ENCODE measurements at regions not wholly inside any gene's neighbourhood (a gene's known extent, or its start where the extent isn't known, plus 50 kb on each side); places are given as distances from the start of the nearest gene placed in this dataset.
"Not testable (repeated sequence)": the region's sequence is repeated elsewhere in the genome, so short reads cannot be mapped to it uniquely, and the experiment has no call there.

DNA sequence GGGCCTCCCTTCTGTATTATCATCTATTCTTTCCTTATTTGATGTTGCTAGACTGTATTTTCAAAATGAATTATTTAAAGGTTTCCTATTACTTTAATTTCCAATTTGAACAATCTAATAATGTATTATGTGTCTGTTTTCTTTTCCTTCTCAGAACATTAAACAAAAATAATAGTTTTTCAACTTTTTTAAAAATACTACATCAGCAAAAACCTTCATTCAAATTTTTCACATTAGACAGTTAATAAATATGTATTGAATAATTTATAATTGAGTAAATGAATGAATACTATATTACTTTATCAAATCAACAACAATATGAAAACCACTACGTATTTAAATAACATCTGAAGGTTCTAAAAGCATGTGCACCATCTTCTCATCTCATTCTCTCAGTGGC is 644.1 kb upstream of the SEMA3D start:
- no peak for DNase-seq
- intact Hi-C loops (cut with DNase I) = no loop called here

GRCh38 chr7:85829817-85830432 is 643.1 kb upstream of the SEMA3D start:
- DNase-seq = peak in 2 of 42 donors; percentile 11 to 14
- intact Hi-C loops (cut with DNase I) = no loop called here

- no peak for DNase-seq
- intact Hi-C loops (cut with DNase I) = no loop called here
These were observed 642.3 kb upstream of the SEMA3D start for GRCh38 chr7:85829176-85829575.

GRCh38 chr7:85828614-85829013 is 641.8 kb upstream of the SEMA3D start:
- DNase-seq = no peak
- intact Hi-C loops (cut with DNase I) = no loop called here

DNA sequence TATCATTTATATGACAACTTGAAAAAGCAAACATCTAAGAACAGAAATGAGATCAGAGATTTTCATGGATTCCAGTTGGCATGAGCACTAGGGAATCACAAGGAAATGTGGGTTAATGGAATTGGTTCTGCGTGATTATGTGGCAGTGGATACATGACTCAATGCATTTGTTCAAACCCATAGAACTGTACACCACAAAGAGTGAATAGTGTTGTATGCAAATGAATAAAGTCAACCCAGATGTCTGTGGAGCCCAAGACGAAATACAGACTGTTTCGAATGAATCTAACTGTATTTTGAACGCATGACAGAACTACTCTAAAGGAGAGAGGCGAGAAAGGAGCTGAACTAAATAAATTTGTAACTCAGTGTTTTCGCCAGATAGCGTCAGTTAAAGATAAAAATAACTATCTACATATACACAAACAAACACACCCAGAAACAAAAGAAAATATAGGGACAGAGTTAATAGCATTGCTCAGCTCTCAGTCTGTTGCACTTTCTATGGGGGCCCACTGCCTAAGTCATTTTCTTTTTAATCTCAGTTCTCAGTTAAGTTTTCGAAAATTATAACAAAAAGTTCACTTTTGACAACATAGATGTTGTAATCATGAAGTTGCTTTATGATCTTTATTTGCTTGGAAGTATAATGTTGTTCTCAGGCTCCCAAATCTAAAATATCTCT is 636.7 kb upstream of the SEMA3D start:
- DNase-seq = no peak
- intact Hi-C loops (cut with DNase I) = no loop called here

GRCh38 chr7:85821926-85822325 is 635.1 kb upstream of the SEMA3D start:
- DNase-seq = no peak
- intact Hi-C loops (cut with DNase I) = no loop called here

- DNase-seq = no peak
- intact Hi-C loops (cut with DNase I) = no loop called here
These were observed 634.0 kb upstream of the SEMA3D start for GRCh38 chr7:85820702-85821443.

DNA sequence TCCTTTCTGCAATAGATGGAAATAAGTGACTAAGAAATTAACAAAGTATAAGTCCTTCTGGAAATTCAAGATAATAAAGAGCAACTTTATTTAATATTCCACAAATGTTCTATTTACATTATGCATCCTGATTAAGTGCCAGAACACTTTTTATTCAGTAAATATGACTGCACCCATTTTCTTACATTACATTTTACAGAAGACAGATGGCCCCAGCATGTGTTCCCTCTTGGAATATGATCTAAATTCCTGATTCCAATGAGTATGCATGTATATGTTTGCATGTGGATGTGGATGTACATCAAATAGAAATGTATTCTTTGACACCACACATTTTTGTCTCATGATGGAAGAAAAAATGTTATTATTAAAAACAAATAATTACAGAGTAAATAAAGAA is 628.7 kb upstream of the SEMA3D start:
- intact Hi-C loops (cut with DNase I) = no loop called here
- DNase-seq = no peak

DNA sequence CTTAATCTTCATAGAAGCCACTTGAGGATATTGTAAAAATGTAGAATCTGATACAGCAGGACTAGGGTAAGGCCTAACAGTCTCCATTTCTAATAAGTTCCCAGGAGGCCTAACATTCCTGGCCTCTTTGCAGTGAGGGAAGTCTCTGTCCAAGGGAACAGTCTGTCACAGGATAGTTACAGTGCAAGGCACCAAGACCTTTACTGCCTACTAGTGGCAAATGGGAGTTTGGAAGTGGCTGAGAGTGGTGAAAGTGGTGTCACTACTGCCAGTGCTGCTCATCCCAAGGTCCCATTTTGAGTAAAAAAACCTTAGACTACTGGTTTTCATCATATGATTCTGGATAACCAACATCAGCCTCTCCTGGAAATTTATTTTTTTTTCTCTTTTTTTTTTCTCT is 619.5 kb upstream of the SEMA3D start:
- intact Hi-C loops (cut with DNase I) = no loop called here
- DNase-seq = no peak

DNA sequence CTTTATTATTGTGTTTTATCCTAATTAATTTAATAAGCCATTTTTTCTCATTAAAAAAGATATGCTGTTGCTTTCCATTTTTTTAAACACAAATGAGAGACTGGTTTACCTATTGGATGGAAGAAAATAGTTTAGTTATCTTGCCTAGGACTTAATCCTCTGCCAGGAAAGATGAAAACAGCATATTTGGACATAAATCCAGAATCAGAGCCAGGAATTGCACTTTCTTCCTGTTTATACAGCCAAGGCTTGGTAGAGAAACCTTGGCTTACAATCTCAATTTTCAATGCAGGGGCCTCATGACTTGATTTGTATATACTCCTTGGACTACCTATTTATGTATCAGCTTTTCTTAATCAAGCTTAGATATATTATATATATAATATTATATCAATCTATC is 618.8 kb upstream of the SEMA3D start:
- DNase-seq = no peak
- intact Hi-C loops (cut with DNase I) = no loop called here

DNA sequence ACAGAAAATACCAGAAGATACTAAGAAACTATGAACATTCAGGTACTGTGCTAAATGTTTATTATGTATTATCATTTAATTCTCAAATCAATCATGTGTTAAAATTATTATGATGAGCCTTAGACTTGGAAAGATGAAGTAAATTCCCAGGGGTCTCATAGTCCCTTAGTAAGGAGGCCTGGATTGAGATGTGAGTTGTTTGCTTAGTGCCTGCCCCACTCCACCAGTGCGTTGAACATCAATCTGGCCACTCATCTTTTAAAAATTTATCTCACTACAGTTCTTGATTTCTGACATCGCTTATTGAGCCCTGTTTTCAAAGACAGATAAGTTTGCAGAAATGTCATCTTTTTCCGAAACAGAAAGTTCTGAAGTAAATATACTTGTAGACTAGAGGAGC is 618.4 kb upstream of the SEMA3D start:
- intact Hi-C loops (cut with DNase I) = no loop called here
- no peak for DNase-seq

DNA sequence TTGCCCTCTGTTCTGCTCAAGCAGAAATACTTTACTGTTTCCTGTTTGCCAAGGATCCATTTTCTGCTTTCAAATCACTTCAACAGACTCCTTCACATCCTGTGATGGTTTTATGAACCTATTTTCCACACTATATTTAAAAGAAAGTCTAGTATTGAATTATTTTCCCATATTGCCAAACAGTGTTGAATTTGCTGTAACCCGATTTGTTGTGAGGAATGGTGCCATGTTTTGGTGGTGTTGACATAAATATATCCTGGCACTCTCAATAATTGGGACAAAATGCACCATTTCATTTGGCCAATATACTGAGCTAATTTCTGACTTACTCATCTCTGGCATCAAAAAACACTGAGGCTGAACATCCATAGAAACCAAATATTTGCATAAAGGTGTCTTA is 615.4 kb upstream of the SEMA3D start:
- no peak for DNase-seq
- intact Hi-C loops (cut with DNase I) = no loop called here

- intact Hi-C loops (cut with DNase I) = no loop called here
- DNase-seq = no peak
These were observed 610.1 kb upstream of the SEMA3D start for GRCh38 chr7:85796956-85797355.

GRCh38 chr7:85791098-85791497 is 604.2 kb upstream of the SEMA3D start:
- not testable (repeated sequence) for DNase-seq

GRCh38 chr7:85781606-85782005 is 594.8 kb upstream of the SEMA3D start:
- DNase-seq = no peak
- intact Hi-C loops (cut with DNase I) = no loop called here

More at GRCh38 chr7:85791098-85791497, 604.2 kb upstream of the SEMA3D start:
- intact Hi-C loops (cut with DNase I) = not testable (repeated sequence)

- DNase-seq = no peak
- intact Hi-C loops (cut with DNase I) = no loop called here
These were observed 590.0 kb upstream of the SEMA3D start for GRCh38 chr7:85776691-85777345.

GRCh38 chr7:85775431-85775830 is 588.6 kb upstream of the SEMA3D start:
- intact Hi-C loops (cut with DNase I) = no loop called here
- no peak for DNase-seq

DNA sequence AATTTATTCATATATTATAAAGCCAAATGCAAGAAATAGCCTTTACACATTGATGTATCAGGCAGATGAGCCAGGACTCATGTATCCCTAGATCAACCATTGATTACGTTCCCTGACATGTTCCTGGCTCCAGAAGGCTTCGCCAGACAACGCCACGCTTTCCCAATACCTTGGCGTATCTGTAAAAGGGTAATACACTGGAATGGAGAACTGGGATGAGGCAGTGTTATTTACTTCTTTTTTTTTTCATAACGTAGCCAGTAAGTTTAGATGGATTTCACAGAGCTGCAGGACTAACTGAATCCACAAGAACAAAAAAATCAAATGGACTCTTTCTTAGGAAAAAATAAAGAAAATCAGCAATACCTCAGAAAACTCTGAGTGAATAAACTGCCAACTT is 588.1 kb upstream of the SEMA3D start:
- no peak for DNase-seq
- intact Hi-C loops (cut with DNase I) = no loop called here

- intact Hi-C loops (cut with DNase I) = no loop called here
- DNase-seq = no peak
These were observed 586.4 kb upstream of the SEMA3D start for GRCh38 chr7:85773116-85773728.

- intact Hi-C loops (cut with DNase I) = no loop called here
- DNase-seq = no peak
These were observed 584.7 kb upstream of the SEMA3D start for GRCh38 chr7:85771516-85771915.

All from head of caudate nucleus (tissue), 42 donors.